ENCODE measurements at regions not wholly inside any gene's neighbourhood (a gene's known extent, or its start where the extent isn't known, plus 50 kb on each side); places are given as distances from the start of the nearest gene placed in this dataset.

DNA sequence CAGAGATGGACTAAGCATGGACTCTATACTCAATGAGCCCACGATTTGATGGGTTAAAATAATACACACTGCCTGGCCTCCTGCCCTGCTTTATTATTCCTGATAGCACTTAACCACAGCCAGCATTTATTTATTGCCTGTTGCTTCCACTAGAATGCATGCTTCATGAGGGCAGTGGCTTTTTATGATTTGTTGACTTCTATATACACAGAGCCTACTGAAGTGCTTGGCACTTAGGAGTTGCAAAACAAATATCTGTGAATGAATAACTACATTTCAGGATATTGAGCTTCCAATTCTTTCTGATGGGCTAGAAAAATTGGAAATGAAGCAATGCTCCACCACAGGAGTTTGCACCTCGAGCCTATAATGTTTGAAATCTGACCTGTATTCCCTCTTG, 513.6 kb upstream of the ZMIZ1 start:
- H2AFZ ChIP-seq (ENCODE audit: low read length): no peak overlapping the region
- TF ChIP-seq, protein P1, sequence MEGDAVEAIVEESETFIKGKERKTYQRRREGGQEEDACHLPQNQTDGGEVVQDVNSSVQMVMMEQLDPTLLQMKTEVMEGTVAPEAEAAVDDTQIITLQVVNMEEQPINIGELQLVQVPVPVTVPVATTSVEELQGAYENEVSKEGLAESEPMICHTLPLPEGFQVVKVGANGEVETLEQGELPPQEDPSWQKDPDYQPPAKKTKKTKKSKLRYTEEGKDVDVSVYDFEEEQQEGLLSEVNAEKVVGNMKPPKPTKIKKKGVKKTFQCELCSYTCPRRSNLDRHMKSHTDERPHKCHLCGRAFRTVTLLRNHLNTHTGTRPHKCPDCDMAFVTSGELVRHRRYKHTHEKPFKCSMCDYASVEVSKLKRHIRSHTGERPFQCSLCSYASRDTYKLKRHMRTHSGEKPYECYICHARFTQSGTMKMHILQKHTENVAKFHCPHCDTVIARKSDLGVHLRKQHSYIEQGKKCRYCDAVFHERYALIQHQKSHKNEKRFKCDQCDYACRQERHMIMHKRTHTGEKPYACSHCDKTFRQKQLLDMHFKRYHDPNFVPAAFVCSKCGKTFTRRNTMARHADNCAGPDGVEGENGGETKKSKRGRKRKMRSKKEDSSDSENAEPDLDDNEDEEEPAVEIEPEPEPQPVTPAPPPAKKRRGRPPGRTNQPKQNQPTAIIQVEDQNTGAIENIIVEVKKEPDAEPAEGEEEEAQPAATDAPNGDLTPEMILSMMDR (conservative IDR thresholded peaks at IDR 0.05 in 1 of 2, IDR thresholded peaks at IDR 0.05 in 1 of 2; ENCODE audit: low read depth in 1 of 2, low read length in 2 of 2): no peak

DNA sequence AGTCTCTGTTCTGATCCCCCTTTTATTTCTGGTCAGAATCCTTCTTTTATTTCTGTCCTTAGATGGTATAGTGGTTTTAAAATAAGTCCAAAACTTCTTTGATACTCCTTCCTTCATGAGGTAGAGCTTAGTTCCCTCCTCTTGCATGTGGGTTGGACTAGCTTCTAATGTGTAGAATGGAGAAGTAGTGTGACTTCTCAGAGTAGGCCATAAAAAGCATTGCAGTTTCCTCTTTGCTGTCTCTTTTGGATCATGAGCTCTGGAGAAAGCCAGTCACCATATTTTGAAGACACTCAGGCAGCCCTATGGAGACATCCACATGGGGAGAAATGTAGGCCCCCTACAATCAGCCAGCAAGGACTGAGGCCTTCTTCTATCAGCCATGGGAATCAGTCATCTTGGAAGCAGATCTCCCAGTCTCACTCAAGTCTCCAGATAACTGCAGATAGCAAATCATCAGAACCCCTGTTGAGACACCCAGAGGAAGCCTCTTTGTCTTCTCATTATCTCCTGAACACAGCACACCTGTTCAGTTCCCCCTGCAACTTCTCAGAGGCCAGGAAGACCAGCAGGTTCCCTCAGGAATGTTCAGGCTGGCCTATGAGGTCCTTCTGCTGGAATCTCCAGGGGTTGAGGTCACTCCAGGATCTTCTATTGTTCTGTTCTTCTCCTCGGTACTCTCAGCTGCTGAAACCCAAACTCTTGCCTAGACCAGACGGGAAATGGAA, 511.9 kb upstream of the ZMIZ1 start:
- no peaks in the 10 kb centered on the region for H3K36me3 ChIP-seq (ENCODE audit: control insufficient read depth, insufficient read depth, low read length)
- no peak for DNase-seq (ENCODE audit: low read depth in 2 of 2)
- no peaks in the 10 kb centered on the region for H3K9me3 ChIP-seq (ENCODE audit: control insufficient read depth, insufficient read depth, low read depth, low read length)
- no peak overlapping the region for H2AFZ ChIP-seq (ENCODE audit: low read length)
- H3K4me3 ChIP-seq (replicated peaks in 1 of 4; ENCODE audit: control extremely low read depth in 1 of 4, insufficient read depth in 1 of 4, low read depth in 3 of 4, low read length in 4 of 4): no peak overlapping the region
- H3K9ac ChIP-seq (ENCODE audit: insufficient read depth, low read length): no peak overlapping the region
- peaks cover 5% of the 10 kb centered on the region for H3K4me1 ChIP-seq (ENCODE audit: control insufficient read depth, extremely low read depth, insufficient read depth, low read length)
- TF ChIP-seq, protein P1 (conservative IDR thresholded peaks at IDR 0.05 in 1 of 2, IDR thresholded peaks at IDR 0.05 in 1 of 2; ENCODE audit: low read depth in 1 of 2, low read length in 2 of 2): no peak
- no peak for TF ChIP-seq EZH2 (IDR thresholded peaks at IDR 0.05; ENCODE audit: low read length, missing control alignments)
- no peaks in the 10 kb centered on the region for H4K20me1 ChIP-seq (ENCODE audit: control insufficient read depth, extremely low read depth, insufficient read depth, low read length)
- H3K27me3 ChIP-seq (ENCODE audit: control insufficient read depth, insufficient read depth, low read length): peaks cover 5% of the 10 kb centered on the region
- no peak overlapping the region for H3K27ac ChIP-seq (ENCODE audit: insufficient read depth, low read length)
- no peak overlapping the region for H3K4me2 ChIP-seq (ENCODE audit: extremely low read depth, insufficient read depth, low read length)
- no peaks in the 10 kb centered on the region for H3K79me2 ChIP-seq (ENCODE audit: control insufficient read depth, insufficient read depth, low read length)

More for the DNA sequence above, 513.6 kb upstream of the ZMIZ1 start:
- H3K27ac ChIP-seq (ENCODE audit: insufficient read depth, low read length): no peak overlapping the region
- H4K20me1 ChIP-seq (ENCODE audit: control insufficient read depth, extremely low read depth, insufficient read depth, low read length): no peaks in the 10 kb centered on the region
- H3K9ac ChIP-seq (ENCODE audit: insufficient read depth, low read length): no peak overlapping the region
- no peak for DNase-seq (ENCODE audit: low read depth in 2 of 2)
- H3K4me1 ChIP-seq (ENCODE audit: control insufficient read depth, extremely low read depth, insufficient read depth, low read length): peaks cover 6% of the 10 kb centered on the region
- H3K27me3 ChIP-seq (ENCODE audit: control insufficient read depth, insufficient read depth, low read length): peaks cover 4% of the 10 kb centered on the region
- H3K4me2 ChIP-seq (ENCODE audit: extremely low read depth, insufficient read depth, low read length): no peak overlapping the region
- no peaks in the 10 kb centered on the region for H3K36me3 ChIP-seq (ENCODE audit: control insufficient read depth, insufficient read depth, low read length)
- no peaks in the 10 kb centered on the region for H3K9me3 ChIP-seq (ENCODE audit: control insufficient read depth, insufficient read depth, low read depth, low read length)
- no peaks in the 10 kb centered on the region for H3K79me2 ChIP-seq (ENCODE audit: control insufficient read depth, insufficient read depth, low read length)
- H3K4me3 ChIP-seq (replicated peaks in 1 of 4; ENCODE audit: control extremely low read depth in 1 of 4, insufficient read depth in 1 of 4, low read depth in 3 of 4, low read length in 4 of 4): no peak overlapping the region

DNA sequence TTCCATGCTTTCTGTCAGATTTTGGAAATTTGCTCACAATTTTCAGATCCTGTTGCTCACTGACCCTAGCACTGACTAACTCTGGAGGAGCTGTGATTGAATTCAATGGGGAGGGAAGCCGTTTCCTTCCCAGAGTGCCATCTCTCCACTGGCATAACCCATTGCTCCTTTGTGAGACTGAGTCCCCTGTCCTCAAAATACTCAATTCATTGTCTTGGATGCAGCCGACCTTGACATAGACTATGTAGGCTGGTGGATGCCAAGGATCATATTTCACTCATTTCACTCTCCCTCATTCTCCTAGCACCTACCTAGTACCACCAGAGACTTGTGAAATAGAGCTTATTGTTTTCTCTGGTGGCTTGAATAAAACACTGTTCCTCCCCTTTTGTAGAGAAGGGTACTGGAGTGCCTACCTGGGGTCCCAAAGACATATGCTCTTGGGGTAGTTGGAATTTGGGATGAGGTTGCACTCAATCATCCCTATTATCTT, 511.3 kb upstream of the ZMIZ1 start:
- Histone ChIP-seq H3K36me3 (ENCODE audit: control insufficient read depth, insufficient read depth, low read length) (no peaks in the 10 kb centered on the region), H3K4me2 (ENCODE audit: extremely low read depth, insufficient read depth, low read length) (no peak overlapping the region), H3K79me2 (ENCODE audit: control insufficient read depth, insufficient read depth, low read length) (no peaks in the 10 kb centered on the region), H3K9ac (ENCODE audit: insufficient read depth, low read length) (no peak overlapping the region), H3K27me3 (ENCODE audit: control insufficient read depth, insufficient read depth, low read length) (peaks cover 7% of the 10 kb centered on the region), H3K27ac (ENCODE audit: insufficient read depth, low read length) (no peak overlapping the region), H3K4me1 (ENCODE audit: control insufficient read depth, extremely low read depth, insufficient read depth, low read length) (peaks cover under 1% of the 10 kb centered on the region), H4K20me1 (ENCODE audit: control insufficient read depth, extremely low read depth, insufficient read depth, low read length) (no peaks in the 10 kb centered on the region), H3K4me3 (replicated peaks in 1 of 4; ENCODE audit: control extremely low read depth in 1 of 4, insufficient read depth in 1 of 4, low read depth in 3 of 4, low read length in 4 of 4) (no peak overlapping the region), H3K9me3 (ENCODE audit: control insufficient read depth, insufficient read depth, low read depth, low read length) (no peaks in the 10 kb centered on the region), H2AFZ (ENCODE audit: low read length) (no peak overlapping the region)
- TF ChIP-seq, protein P1 (conservative IDR thresholded peaks at IDR 0.05 in 1 of 2, IDR thresholded peaks at IDR 0.05 in 1 of 2; ENCODE audit: low read depth in 1 of 2, low read length in 2 of 2): no peak
- TF ChIP-seq EZH2 (IDR thresholded peaks at IDR 0.05; ENCODE audit: low read length, missing control alignments): no peak
- DNase-seq (ENCODE audit: low read depth in 2 of 2): no peak
